Pancreas (tissue), 10 donors: ENCODE measurements at regions not wholly inside any gene's neighbourhood (a gene's known extent, or its start where the extent isn't known, plus 50 kb on each side); places are given as distances from the start of the nearest gene placed in this dataset.

Source experiments
- ATAC-seq, 4 donors: fragments of 200-7000 bp; cut with Tn5 transposase; one replicate each; pipeline versions ENCODE4 v1.8.0 to v1.9.1; 2020; ENCODE audit warnings: mild to moderate bottlenecking in 4 of 4, moderate library complexity in 4 of 4
- DNase-seq, 6 donors: peaks; one replicate each; pipeline ENCODE4 v3.0.0-alpha.2; 2020
- FAIRE-seq: peaks from 2 replicates; lab custom pipeline; 2012; peaks lifted over from hg19 to GRCh38; lab: Jason Lieb, UNC
- H3K27ac ChIP-seq, 4 donors: fragments of 200-600 bp; sonication (generic); 1 replicate in 3 of 4; 2 replicates in 1 of 4; pipeline versions ENCODE4 v1.5.0 to v1.8.0; 2020
- H3K27me3 ChIP-seq, 4 donors: fragments of 200-600 bp; one replicate each; pipeline ENCODE4 v1.8.0; 2021
- H3K36me3 ChIP-seq, 3 donors: fragments of 200-600 bp; sonication (generic) in 1 of 3; one replicate each; pipeline versions ENCODE4 v1.5.0 to v1.8.0; 2020 to 2021
- H3K4me1 ChIP-seq, 3 donors: fragments of 200-600 bp; one replicate each; pipeline ENCODE4 v1.8.0; 2021
- H3K4me3 ChIP-seq, 4 donors: fragments of 200-600 bp; sonication (generic) in 2 of 4; one replicate each; pipeline versions ENCODE4 v1.5.0 to v1.8.0; 2020 to 2021
- H3K9me3 ChIP-seq, 4 donors: fragments of 200-600 bp; one replicate each; pipeline ENCODE4 v1.8.0; 2021
- CTCF ChIP-seq, 4 donors: fragments of 200-600 bp; sonication (generic) in 3 of 4; IDR thresholded peaks; one replicate each; pipeline versions ENCODE4 v1.5.0 to v1.8.0; 2021; ENCODE audit warnings: antibody characterized with exemption in 4 of 4
- WGBS, 2 donors: extraction: QIAGEN DNeasy Blood & Tissue Kit; methylation state at CpG; one replicate each; pipeline ENCODE4 v1.1.7; 2013; 5-methylcytosine and 5-hydroxymethylcytosine counted together
- intact Hi-C, 3 donors: fragments of 100-400 bp; cut with DNase I; formaldehyde crosslinking; loops; one replicate each; pipeline versions ENCODE4 v1.11.1 to v1.14.2; 2022
- donor health status: healthy with polysubstance abuse.
- donor health status: DM: no; HTN: no; CAD: no; lungs with moderate emphysema.
- donor health status: DM: no; HTN: no; CAD: no.
- donor health status: control.
- donor health status: control.
- donor health status: Bipolar disorder and iron deficiency.
- donor health status: DM: yes; HTN: yes; CAD: no.
- donor health status: DM: no; HTN: no; CAD: no.
- donor health status: DM: no; HTN: no; CAD: no.
- donor health status: DM: yes; HTN: yes; CAD: no.

GRCh38 chr2:49840428-49840975, 686.2 kb upstream of the FSHR start:
- Histone ChIP-seq H3K27me3 (peaks cover 0 to 4% (median 2%) of the 10 kb centered on the region in 4 donors), H3K36me3 (no peaks in the 10 kb centered on the region), H3K4me3 (no peak overlapping the region), H3K9me3 (no peaks in the 10 kb centered on the region), H3K27ac (no peak overlapping the region), H3K4me1 (no peaks in the 10 kb centered on the region)
- WGBS, 2 donors, result 59 to 67% methylated on average over 5 of the region's 5 CpGs
- intact Hi-C loops, result no loop called here
- ATAC-seq, result no peak
- no peak for FAIRE-seq
- TF ChIP-seq CTCF (IDR thresholded peaks at IDR 0.05), result no peak
- no peak for DNase-seq

GRCh38 chr2:49839818-49840217, 685.5 kb upstream of the FSHR start:
- Histone ChIP-seq H3K27me3 (peaks cover 0 to 4% (median 2%) of the 10 kb centered on the region in 4 donors), H3K4me1 (no peaks in the 10 kb centered on the region), H3K9me3 (no peaks in the 10 kb centered on the region), H3K4me3 (no peak overlapping the region), H3K27ac (no peak overlapping the region), H3K36me3 (no peaks in the 10 kb centered on the region)
- intact Hi-C loops, result no loop called here
- 67 to 80% methylated on average over 5 of the region's 5 CpGs for WGBS, 2 donors
- FAIRE-seq (no peak), DNase-seq (no peak), ATAC-seq (no peak)
- TF ChIP-seq CTCF (IDR thresholded peaks at IDR 0.05), result no peak

GRCh38 chr2:49837561-49838293, 683.4 kb upstream of the FSHR start:
- FAIRE-seq (no peak), ATAC-seq (no peak), DNase-seq (no peak)
- no peak for TF ChIP-seq CTCF (IDR thresholded peaks at IDR 0.05)
- Histone ChIP-seq H3K27me3 (peaks cover 0 to 3% (median 0%) of the 10 kb centered on the region in 4 donors), H3K4me3 (no peak overlapping the region), H3K36me3 (no peaks in the 10 kb centered on the region), H3K27ac (no peak overlapping the region), H3K4me1 (no peaks in the 10 kb centered on the region), H3K9me3 (no peaks in the 10 kb centered on the region)
- WGBS, 2 donors, result 13 to 18% methylated on average over 7 of the region's 7 CpGs
- intact Hi-C loops, result no loop called here

- ATAC-seq (no peak), FAIRE-seq (no peak), DNase-seq (no peak)
- H3K4me1 ChIP-seq, result no peaks in the 10 kb centered on the region
- no peaks in the 10 kb centered on the region for H3K36me3 ChIP-seq
- no peak overlapping the region for H3K27ac ChIP-seq
- H3K9me3 ChIP-seq, result no peaks in the 10 kb centered on the region
- WGBS, 2 donors, result 66 to 67% methylated on average over 3 of the region's 3 CpGs
- no peak overlapping the region for H3K4me3 ChIP-seq
- H3K27me3 ChIP-seq, result no peaks in the 10 kb centered on the region
- TF ChIP-seq CTCF (IDR thresholded peaks at IDR 0.05), result no peak
- intact Hi-C loops, result no loop called here
Measured at GRCh38 chr2:49836017-49836416, 681.7 kb upstream of the FSHR start.

- no peak overlapping the region for H3K27ac ChIP-seq
- H3K36me3 ChIP-seq, result no peaks in the 10 kb centered on the region
- no peaks in the 10 kb centered on the region for H3K4me1 ChIP-seq
- no peak overlapping the region for H3K4me3 ChIP-seq
- intact Hi-C loops, result no loop called here
- no peaks in the 10 kb centered on the region for H3K27me3 ChIP-seq
- no peaks in the 10 kb centered on the region for H3K9me3 ChIP-seq
- ATAC-seq, result no peak
- no peak for FAIRE-seq
- TF ChIP-seq CTCF (IDR thresholded peaks at IDR 0.05), result no peak
- no peak for DNase-seq
- WGBS, 2 donors, result 72 to 87% methylated on average over 1 of the region's 1 CpG
Measured at GRCh38 chr2:49834433-49834832, 680.1 kb upstream of the FSHR start.
